Fibroblast of lung (primary cell): ENCODE measurements at regions not wholly inside any gene's neighbourhood (a gene's known extent, or its start where the extent isn't known, plus 50 kb on each side); places are given as distances from the start of the nearest gene placed in this dataset.

ENCODE experiments used
- EZH2 ChIP-seq: IDR thresholded peaks from 2 replicates; pipeline ENCODE4 v1.5.1; 2012; ENCODE audit warnings: low read length, control low read depth, mild to moderate bottlenecking; ENCODE audit errors: missing control alignments
- TF ChIP-seq, protein P1 (sequence below), 2 donors: IDR thresholded peaks in 1 of 2; conservative IDR thresholded peaks in 1 of 2; 1 replicate in 1 of 2; 2 replicates in 1 of 2; pipeline ENCODE4 v1.5.1; 2011 to 2012; ENCODE audit warnings: low read length in 2 of 2, control low read depth in 1 of 2, inconsistent platforms in 1 of 2, low read depth in 1 of 2, mild to moderate bottlenecking in 1 of 2

DNA sequence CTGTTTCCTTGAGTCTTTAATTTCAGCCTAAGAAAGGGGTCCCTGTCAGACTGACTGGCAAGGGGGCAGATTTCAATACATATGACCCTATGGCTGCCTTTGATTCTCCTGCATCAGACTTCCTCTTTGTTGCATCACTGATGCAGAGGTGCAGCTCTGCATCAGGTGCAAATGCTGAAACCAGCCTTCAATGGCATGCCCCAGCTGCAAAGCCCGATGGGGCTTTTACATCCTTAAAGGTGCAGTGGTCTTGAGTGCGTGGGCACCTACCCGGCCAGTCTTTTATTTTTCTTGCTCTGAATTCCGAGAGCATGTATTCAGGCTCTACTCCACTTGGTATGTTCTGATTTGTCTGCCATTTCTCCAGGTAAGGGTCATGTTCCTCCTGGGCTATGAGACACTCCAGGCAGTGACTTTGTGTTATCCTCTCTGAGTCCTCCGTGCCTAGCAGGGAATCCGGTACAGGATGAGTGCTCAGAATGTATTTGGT is 169.5 kb downstream of the MYCN start:
- TF ChIP-seq, protein P1, sequence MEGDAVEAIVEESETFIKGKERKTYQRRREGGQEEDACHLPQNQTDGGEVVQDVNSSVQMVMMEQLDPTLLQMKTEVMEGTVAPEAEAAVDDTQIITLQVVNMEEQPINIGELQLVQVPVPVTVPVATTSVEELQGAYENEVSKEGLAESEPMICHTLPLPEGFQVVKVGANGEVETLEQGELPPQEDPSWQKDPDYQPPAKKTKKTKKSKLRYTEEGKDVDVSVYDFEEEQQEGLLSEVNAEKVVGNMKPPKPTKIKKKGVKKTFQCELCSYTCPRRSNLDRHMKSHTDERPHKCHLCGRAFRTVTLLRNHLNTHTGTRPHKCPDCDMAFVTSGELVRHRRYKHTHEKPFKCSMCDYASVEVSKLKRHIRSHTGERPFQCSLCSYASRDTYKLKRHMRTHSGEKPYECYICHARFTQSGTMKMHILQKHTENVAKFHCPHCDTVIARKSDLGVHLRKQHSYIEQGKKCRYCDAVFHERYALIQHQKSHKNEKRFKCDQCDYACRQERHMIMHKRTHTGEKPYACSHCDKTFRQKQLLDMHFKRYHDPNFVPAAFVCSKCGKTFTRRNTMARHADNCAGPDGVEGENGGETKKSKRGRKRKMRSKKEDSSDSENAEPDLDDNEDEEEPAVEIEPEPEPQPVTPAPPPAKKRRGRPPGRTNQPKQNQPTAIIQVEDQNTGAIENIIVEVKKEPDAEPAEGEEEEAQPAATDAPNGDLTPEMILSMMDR (conservative IDR thresholded peaks at IDR 0.05 in 1 of 2, IDR thresholded peaks at IDR 0.05 in 1 of 2; ENCODE audit: low read depth in 1 of 2, low read length in 2 of 2), result no peak
- TF ChIP-seq EZH2, result no peak
